HepG2 (cell line): ENCODE measurements at regions not wholly inside any gene's neighbourhood (a gene's known extent, or its start where the extent isn't known, plus 50 kb on each side); places are given as distances from the start of the nearest gene placed in this dataset.

Experiments used
- FOXK2 ChIP-seq: fragments of 450-650 bp; IDR thresholded peaks from 2 replicates; pipeline ENCODE4 v1.6.1; 2016
- NFYB ChIP-seq: sonication (generic); formaldehyde crosslinking; IDR thresholded peaks from 2 replicates; pipeline ENCODE4 v1.4.0; 2020; ENCODE audit warnings: missing genetic modification reagents
- TF ChIP-seq, protein P1 (sequence below): sonication (generic); formaldehyde crosslinking; IDR thresholded peaks from 2 replicates; pipeline ENCODE4 v1.9.0; 2021; ENCODE audit warnings: missing genetic modification reagents, borderline replicate concordance

GRCh38 chr2:15832030-15832709 lies 108.2 kb upstream of the MYCN start:
- TF ChIP-seq NFYB (CRISPR knock-in tag) (no peak), FOXK2 (no peak)
- TF ChIP-seq, protein P1, sequence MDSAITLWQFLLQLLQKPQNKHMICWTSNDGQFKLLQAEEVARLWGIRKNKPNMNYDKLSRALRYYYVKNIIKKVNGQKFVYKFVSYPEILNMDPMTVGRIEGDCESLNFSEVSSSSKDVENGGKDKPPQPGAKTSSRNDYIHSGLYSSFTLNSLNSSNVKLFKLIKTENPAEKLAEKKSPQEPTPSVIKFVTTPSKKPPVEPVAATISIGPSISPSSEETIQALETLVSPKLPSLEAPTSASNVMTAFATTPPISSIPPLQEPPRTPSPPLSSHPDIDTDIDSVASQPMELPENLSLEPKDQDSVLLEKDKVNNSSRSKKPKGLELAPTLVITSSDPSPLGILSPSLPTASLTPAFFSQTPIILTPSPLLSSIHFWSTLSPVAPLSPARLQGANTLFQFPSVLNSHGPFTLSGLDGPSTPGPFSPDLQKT (CRISPR knock-in tag), result no peak
